Skeletal muscle satellite cell (primary cell): ENCODE measurements at regions not wholly inside any gene's neighbourhood (a gene's known extent, or its start where the extent isn't known, plus 50 kb on each side); places are given as distances from the start of the nearest gene placed in this dataset.

Source experiments
- H3K27me3 ChIP-seq: 2 replicates; pipeline ENCODE4 v1.7.0; 2013; ENCODE audit warnings: low read length; ENCODE audit not compliant: control insufficient read depth, insufficient read depth
- H3K36me3 ChIP-seq: 2 replicates; pipeline ENCODE4 v1.7.0; 2013; ENCODE audit warnings: mild to moderate bottlenecking, control low read depth, low read length; ENCODE audit not compliant: insufficient read depth
- H3K4me1 ChIP-seq: 2 replicates; pipeline ENCODE4 v1.7.0; 2013; ENCODE audit warnings: low read length; ENCODE audit not compliant: control insufficient read depth, insufficient read depth
- H3K4me2 ChIP-seq: 2 replicates; pipeline ENCODE4 v1.7.0; 2013; ENCODE audit warnings: mild to moderate bottlenecking, low read length
- H3K4me3 ChIP-seq: 2 replicates; pipeline ENCODE4 v1.7.0; 2013; ENCODE audit warnings: low read length
- H3K9ac ChIP-seq: 2 replicates; pipeline ENCODE4 v1.7.0; 2013; ENCODE audit warnings: mild to moderate bottlenecking, low read depth, low read length, moderate library complexity
- H3K9me3 ChIP-seq: replicated peaks from 2 replicates; pipeline ENCODE4 v1.7.0; 2013; ENCODE audit warnings: mild to moderate bottlenecking, control low read depth, low read length

DNA sequence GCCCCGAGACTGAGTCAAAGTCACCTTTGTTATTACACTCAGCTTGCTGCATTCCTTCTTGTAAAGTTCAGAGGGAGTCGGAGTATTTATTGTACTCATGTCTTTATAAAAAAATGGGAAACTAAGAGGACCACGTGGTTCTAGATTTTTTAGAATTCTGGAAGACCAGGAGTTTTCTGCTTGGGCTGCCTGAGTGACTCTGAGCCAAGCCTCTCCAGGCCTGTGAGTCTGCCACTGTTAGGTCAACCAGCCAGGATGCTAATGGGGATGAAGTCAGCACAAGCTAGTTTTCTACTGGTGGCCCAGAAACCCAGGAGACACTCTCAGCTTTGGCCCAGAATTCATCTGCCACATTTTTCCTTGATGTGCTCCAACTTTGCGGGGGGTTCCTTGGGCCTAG, 453.5 kb upstream of the SULF2 start:
- H3K9ac ChIP-seq, result no peak overlapping the region
- H3K9me3 ChIP-seq, result no peaks in the 10 kb centered on the region
- H3K4me1 ChIP-seq, result no peaks in the 10 kb centered on the region
- no peaks in the 10 kb centered on the region for H3K36me3 ChIP-seq
- no peak overlapping the region for H3K4me3 ChIP-seq
- no peak overlapping the region for H3K4me2 ChIP-seq
- no peaks in the 10 kb centered on the region for H3K27me3 ChIP-seq

DNA sequence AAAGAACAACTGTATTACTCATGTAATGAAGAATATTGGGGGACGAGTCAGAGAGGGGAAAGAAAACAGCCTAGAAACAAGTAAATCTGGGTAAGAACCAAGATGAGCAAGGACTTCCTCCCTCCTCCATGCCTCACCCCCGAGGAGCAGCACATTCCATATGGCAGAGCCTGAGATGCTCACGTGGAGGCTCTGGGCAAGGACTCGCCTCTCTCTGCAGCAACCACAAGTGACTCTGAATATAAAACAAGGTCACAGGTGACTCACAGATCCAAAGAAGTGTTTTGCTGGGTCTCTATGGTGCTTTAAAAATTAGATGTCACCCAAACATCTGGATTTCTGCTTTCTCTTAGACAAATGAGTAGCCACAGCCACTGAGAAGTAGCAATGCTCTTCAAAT, 453.0 kb upstream of the SULF2 start:
- H3K9me3 ChIP-seq, result peaks cover 2% of the 10 kb centered on the region
- H3K4me2 ChIP-seq, result no peak overlapping the region
- H3K27me3 ChIP-seq, result no peaks in the 10 kb centered on the region
- no peaks in the 10 kb centered on the region for H3K36me3 ChIP-seq
- no peak overlapping the region for H3K4me3 ChIP-seq
- H3K4me1 ChIP-seq, result no peaks in the 10 kb centered on the region
- H3K9ac ChIP-seq, result no peak overlapping the region

DNA sequence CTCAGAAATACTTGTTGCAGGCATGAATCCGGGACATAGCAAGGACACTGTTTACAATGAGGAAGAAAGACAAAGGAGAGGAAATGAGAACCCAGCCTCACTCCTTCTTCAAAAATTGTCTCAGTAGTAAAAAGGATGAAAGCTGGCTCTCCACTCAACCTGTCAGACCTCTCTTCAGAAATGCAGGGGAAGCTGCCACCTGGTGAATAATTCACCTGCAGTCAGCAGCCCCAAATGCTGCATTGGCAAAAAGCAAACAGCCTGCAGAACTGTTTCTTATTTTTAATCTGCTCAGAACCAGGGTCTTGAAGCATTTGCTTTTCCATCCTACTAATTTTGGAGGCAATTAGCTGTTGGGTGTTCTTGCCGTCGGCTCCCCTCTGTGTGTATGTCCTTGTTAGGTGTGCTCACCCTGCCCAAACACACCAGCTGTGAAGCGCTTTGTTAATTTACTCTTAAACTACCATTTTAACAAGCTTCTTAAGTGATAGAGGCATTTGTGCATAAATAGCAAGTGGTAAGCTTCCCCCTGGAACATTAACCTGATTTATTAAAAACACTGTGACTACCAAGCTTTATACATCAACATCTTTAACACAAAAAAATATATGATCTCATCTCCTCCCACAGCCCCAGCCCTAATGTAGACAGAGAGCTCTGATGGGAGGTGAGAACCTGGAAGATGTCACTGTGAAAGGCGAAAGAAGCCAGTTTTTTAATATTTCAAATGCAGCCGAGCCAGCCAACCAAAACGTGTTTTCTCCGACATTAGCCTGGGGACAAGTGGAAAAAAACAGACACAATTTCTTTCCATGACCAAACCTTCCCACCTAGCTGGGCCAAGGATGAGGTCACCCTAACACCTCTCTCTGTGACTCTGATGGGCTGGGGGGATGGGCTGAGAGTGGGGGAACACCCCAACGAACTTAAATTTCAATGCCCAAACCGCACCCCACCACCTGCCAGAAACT, 451.0 kb upstream of the SULF2 start:
- no peaks in the 10 kb centered on the region for H3K4me1 ChIP-seq
- no peaks in the 10 kb centered on the region for H3K36me3 ChIP-seq
- H3K4me2 ChIP-seq, result no peak overlapping the region
- no peak overlapping the region for H3K9ac ChIP-seq
- H3K4me3 ChIP-seq, result no peak overlapping the region
- no peaks in the 10 kb centered on the region for H3K27me3 ChIP-seq
- H3K9me3 ChIP-seq, result peaks cover 12% of the 10 kb centered on the region

DNA sequence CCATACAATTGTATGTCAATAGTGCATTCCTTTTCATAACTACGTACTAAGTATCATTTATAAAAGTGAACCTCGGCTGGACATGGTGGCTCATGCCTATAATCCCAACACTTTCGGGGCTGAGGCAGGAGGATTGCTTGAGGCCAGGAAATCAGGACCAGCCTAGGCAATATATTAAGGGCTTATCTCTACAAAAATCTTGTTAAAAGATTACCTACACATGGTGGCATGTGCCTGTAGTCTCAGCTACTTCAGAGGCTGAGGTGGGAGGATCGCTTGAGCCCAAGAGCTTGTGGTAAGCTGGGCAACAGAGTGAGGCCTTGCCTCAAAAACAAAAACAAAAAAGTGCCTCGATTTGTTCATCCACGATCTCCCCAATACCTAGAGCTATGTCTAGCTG, 449.7 kb upstream of the SULF2 start:
- no peak overlapping the region for H3K9ac ChIP-seq
- no peak overlapping the region for H3K4me2 ChIP-seq
- no peaks in the 10 kb centered on the region for H3K4me1 ChIP-seq
- H3K36me3 ChIP-seq, result no peaks in the 10 kb centered on the region
- no peaks in the 10 kb centered on the region for H3K27me3 ChIP-seq
- peaks cover 19% of the 10 kb centered on the region for H3K9me3 ChIP-seq
- no peak overlapping the region for H3K4me3 ChIP-seq

- Histone ChIP-seq H3K9me3 (peaks cover 19% of the 10 kb centered on the region), H3K4me2 (no peak overlapping the region), H3K4me1 (no peaks in the 10 kb centered on the region), H3K27me3 (no peaks in the 10 kb centered on the region), H3K9ac (no peak overlapping the region), H3K36me3 (no peaks in the 10 kb centered on the region), H3K4me3 (no peak overlapping the region)
These were observed 446.1 kb upstream of the SULF2 start for GRCh38 chr20:48231253-48231930.

DNA sequence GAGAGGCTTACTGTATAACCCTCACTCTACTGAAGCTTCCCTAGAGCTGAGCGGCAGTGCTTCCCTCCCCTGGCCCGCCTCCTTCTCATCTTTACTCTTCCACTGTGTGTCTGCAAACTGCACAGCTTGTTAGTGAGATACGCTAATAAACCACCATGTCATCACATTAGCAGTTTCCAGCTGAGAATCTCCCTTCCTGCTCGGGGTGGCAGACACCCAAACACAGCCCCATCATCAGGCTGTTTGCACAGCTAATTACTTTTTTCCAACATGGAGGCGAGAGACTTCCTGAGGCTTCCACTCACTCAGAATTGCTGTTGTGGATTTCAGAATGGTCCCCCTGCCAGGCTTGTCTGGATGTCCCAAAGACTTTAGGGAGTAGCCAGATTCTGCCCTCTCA, 444.9 kb upstream of the SULF2 start:
- no peak overlapping the region for H3K4me3 ChIP-seq
- no peaks in the 10 kb centered on the region for H3K27me3 ChIP-seq
- no peaks in the 10 kb centered on the region for H3K36me3 ChIP-seq
- H3K4me2 ChIP-seq, result no peak overlapping the region
- H3K9me3 ChIP-seq, result peaks cover 19% of the 10 kb centered on the region
- no peak overlapping the region for H3K9ac ChIP-seq
- H3K4me1 ChIP-seq, result no peaks in the 10 kb centered on the region

GRCh38 chr20:48227381-48227780, 442.1 kb upstream of the SULF2 start:
- Histone ChIP-seq H3K27me3 (no peaks in the 10 kb centered on the region), H3K4me3 (no peak overlapping the region), H3K4me1 (no peaks in the 10 kb centered on the region), H3K9ac (no peak overlapping the region), H3K4me2 (no peak overlapping the region), H3K36me3 (no peaks in the 10 kb centered on the region), H3K9me3 (peaks cover 11% of the 10 kb centered on the region)

GRCh38 chr20:48226642-48227041, 441.4 kb upstream of the SULF2 start:
- Histone ChIP-seq H3K4me2 (no peak overlapping the region), H3K27me3 (no peaks in the 10 kb centered on the region), H3K9ac (no peak overlapping the region), H3K4me3 (no peak overlapping the region), H3K36me3 (no peaks in the 10 kb centered on the region), H3K4me1 (no peaks in the 10 kb centered on the region), H3K9me3 (peaks cover 11% of the 10 kb centered on the region)

GRCh38 chr20:48224533-48225050, 439.3 kb upstream of the SULF2 start:
- no peak overlapping the region for H3K4me2 ChIP-seq
- no peaks in the 10 kb centered on the region for H3K4me1 ChIP-seq
- no peaks in the 10 kb centered on the region for H3K9me3 ChIP-seq
- no peaks in the 10 kb centered on the region for H3K36me3 ChIP-seq
- no peak overlapping the region for H3K4me3 ChIP-seq
- H3K9ac ChIP-seq, result no peak overlapping the region
- no peaks in the 10 kb centered on the region for H3K27me3 ChIP-seq

- no peaks in the 10 kb centered on the region for H3K27me3 ChIP-seq
- H3K4me1 ChIP-seq, result no peaks in the 10 kb centered on the region
- no peaks in the 10 kb centered on the region for H3K36me3 ChIP-seq
- H3K9ac ChIP-seq, result no peak overlapping the region
- H3K9me3 ChIP-seq, result no peaks in the 10 kb centered on the region
- H3K4me3 ChIP-seq, result no peak overlapping the region
- H3K4me2 ChIP-seq, result no peak overlapping the region
These were observed 438.4 kb upstream of the SULF2 start for GRCh38 chr20:48223715-48224114.

GRCh38 chr20:48222595-48223180, 437.4 kb upstream of the SULF2 start:
- Histone ChIP-seq H3K4me2 (no peak overlapping the region), H3K36me3 (no peaks in the 10 kb centered on the region), H3K9me3 (no peaks in the 10 kb centered on the region), H3K27me3 (no peaks in the 10 kb centered on the region), H3K4me1 (no peaks in the 10 kb centered on the region), H3K9ac (no peak overlapping the region), H3K4me3 (no peak overlapping the region)
